Neutrophil (primary cell): ENCODE measurements at regions not wholly inside any gene's neighbourhood (a gene's known extent, or its start where the extent isn't known, plus 50 kb on each side); places are given as distances from the start of the nearest gene placed in this dataset.

Source experiments
- H3K27ac ChIP-seq: fragments of 200-600 bp; sonication (generic); 2 replicates; pipeline ENCODE4 v1.5.1; 2016; ENCODE audit warnings: mild to moderate bottlenecking, moderate library complexity
- H3K27me3 ChIP-seq: fragments of 200-600 bp; sonication (generic); 2 replicates; pipeline ENCODE4 v1.6.0; 2016; ENCODE audit warnings: mild to moderate bottlenecking
- H3K36me3 ChIP-seq: fragments of 200-600 bp; sonication (generic); 2 replicates; pipeline ENCODE4 v1.5.1; 2017
- H3K4me1 ChIP-seq, 2 experiments: fragments of 200-600 bp in 1 of 2; sonication (generic) in 1 of 2; 1 replicate in 1 of 2; 2 replicates in 1 of 2; pipeline versions ENCODE4 v1.5.1 to v1.6.1; 2013 to 2016; ENCODE audit warnings: low read depth in 1 of 2, low read length in 1 of 2, mild to moderate bottlenecking in 1 of 2, moderate library complexity in 1 of 2; ENCODE audit not compliant: control insufficient read depth in 1 of 2, insufficient read depth in 1 of 2
- H3K4me3 ChIP-seq, 2 experiments: fragments of 200-600 bp in 1 of 2; sonication (generic) in 1 of 2; 1 replicate in 1 of 2; 2 replicates in 1 of 2; pipeline ENCODE4 v1.5.1; 2013 to 2016; ENCODE audit warnings: low read depth in 1 of 2, low read length in 1 of 2, mild to moderate bottlenecking in 1 of 2, moderate library complexity in 1 of 2
- H3K9me3 ChIP-seq: fragments of 200-600 bp; sonication (generic); 2 replicates; pipeline ENCODE4 v1.5.1; 2016
- CTCF ChIP-seq: fragments of 200-600 bp; sonication (generic); IDR thresholded peaks from 2 replicates; pipeline ENCODE4 v1.5.1; 2016; ENCODE audit warnings: antibody characterized with exemption

GRCh38 chr5:3424946-3425345 lies 170.7 kb upstream of the IRX1 start:
- H3K4me1 ChIP-seq = no peaks in the 10 kb centered on the region
- TF ChIP-seq CTCF = no peak
- H3K27me3 ChIP-seq = no peaks in the 10 kb centered on the region
- H3K36me3 ChIP-seq = no peaks in the 10 kb centered on the region
- H3K9me3 ChIP-seq = no peaks in the 10 kb centered on the region
- no peak overlapping the region for H3K27ac ChIP-seq
- no peak overlapping the region for H3K4me3 ChIP-seq

GRCh38 chr5:3417376-3417943 lies 178.2 kb upstream of the IRX1 start:
- H3K9me3 ChIP-seq = no peaks in the 10 kb centered on the region

GRCh38 chr5:3414371-3414770 lies 181.3 kb upstream of the IRX1 start:
- Histone ChIP-seq H3K36me3 (no peaks in the 10 kb centered on the region), H3K4me3 (no peak overlapping the region), H3K27me3 (no peaks in the 10 kb centered on the region), H3K27ac (no peak overlapping the region), H3K9me3 (no peaks in the 10 kb centered on the region), H3K4me1 (no peaks in the 10 kb centered on the region)
- no peak for TF ChIP-seq CTCF

More at GRCh38 chr5:3417376-3417943, 178.2 kb upstream of the IRX1 start:
- Histone ChIP-seq H3K4me3 (no peak overlapping the region), H3K4me1 (no peaks in the 10 kb centered on the region), H3K27ac (no peak overlapping the region), H3K27me3 (no peaks in the 10 kb centered on the region), H3K36me3 (no peaks in the 10 kb centered on the region)
- no peak for TF ChIP-seq CTCF

GRCh38 chr5:3412146-3412545 lies 183.5 kb upstream of the IRX1 start:
- TF ChIP-seq CTCF = no peak
- Histone ChIP-seq H3K4me3 (no peak overlapping the region), H3K4me1 (no peaks in the 10 kb centered on the region), H3K27me3 (no peaks in the 10 kb centered on the region), H3K27ac (no peak overlapping the region), H3K36me3 (no peaks in the 10 kb centered on the region), H3K9me3 (no peaks in the 10 kb centered on the region)

GRCh38 chr5:3411363-3411762 lies 184.3 kb upstream of the IRX1 start:
- Histone ChIP-seq H3K36me3 (no peaks in the 10 kb centered on the region), H3K9me3 (no peaks in the 10 kb centered on the region), H3K4me3 (no peak overlapping the region), H3K27me3 (no peaks in the 10 kb centered on the region), H3K4me1 (no peaks in the 10 kb centered on the region), H3K27ac (no peak overlapping the region)
- TF ChIP-seq CTCF = no peak

- Histone ChIP-seq H3K9me3 (no peaks in the 10 kb centered on the region), H3K36me3 (no peaks in the 10 kb centered on the region), H3K27me3 (no peaks in the 10 kb centered on the region), H3K4me3 (no peak overlapping the region), H3K27ac (no peak overlapping the region), H3K4me1 (no peaks in the 10 kb centered on the region)
- no peak for TF ChIP-seq CTCF
Observed at GRCh38 chr5:3401635-3402034, 194.0 kb upstream of the IRX1 start.
